PC-9 (cell line): ENCODE measurements at regions not wholly inside any gene's neighbourhood (a gene's known extent, or its start where the extent isn't known, plus 50 kb on each side); places are given as distances from the start of the nearest gene placed in this dataset.

Experiments used
- CTCF ChIP-seq: fragments of 200-600 bp; sonication (generic); conservative IDR thresholded peaks from 2 replicates; pipeline ENCODE4 v1.6.1; 2017; ENCODE audit warnings: mixed run types, antibody characterized with exemption, mild to moderate bottlenecking, moderate library complexity
- EZH2 ChIP-seq: fragments of 200-600 bp; sonication (generic); IDR thresholded peaks from 2 replicates; pipeline ENCODE4 v1.8.0; 2017; ENCODE audit warnings: antibody characterized with exemption, low read depth

GRCh38 chr5:4882186-4882585 lies 257.9 kb upstream of the ADAMTS16 start:
- no peak for TF ChIP-seq CTCF
- no peak for TF ChIP-seq EZH2
